SK-N-SH (cell line): ENCODE measurements at regions not wholly inside any gene's neighbourhood (a gene's known extent, or its start where the extent isn't known, plus 50 kb on each side); places are given as distances from the start of the nearest gene placed in this dataset.

Source experiments
- CHD2 ChIP-seq: fragments of 150-350 bp; IDR thresholded peaks from 2 replicates; pipeline ENCODE4 v1.6.1; 2018; ENCODE audit warnings: low read length; ENCODE audit not compliant: partially characterized antibody
- CTCF ChIP-seq: fragments of 200-600 bp; sonication (generic); IDR thresholded peaks from 2 replicates; pipeline ENCODE4 v1.6.1; 2017; ENCODE audit warnings: antibody characterized with exemption, mild to moderate bottlenecking, moderate library complexity
- FOXJ3 ChIP-seq: sonication (generic); formaldehyde crosslinking; IDR thresholded peaks from 2 replicates; pipeline ENCODE4 v1.5.1; 2020; ENCODE audit warnings: mild to moderate bottlenecking, missing genetic modification reagents
- FOXM1 ChIP-seq: IDR thresholded peaks from 2 replicates; pipeline ENCODE4 v1.4.0; 2012; ENCODE audit warnings: low read depth, mild to moderate bottlenecking
- GABPA ChIP-seq: IDR thresholded peaks from 2 replicates; pipeline ENCODE4 v1.4.0; 2012; ENCODE audit warnings: low read depth, mild to moderate bottlenecking
- GATA2 ChIP-seq: sonication (generic); formaldehyde crosslinking; IDR thresholded peaks from 2 replicates; pipeline ENCODE4 v1.5.0; 2020; ENCODE audit warnings: mild to moderate bottlenecking, missing genetic modification reagents
- JUND ChIP-seq: IDR thresholded peaks from 2 replicates; pipeline ENCODE4 v1.4.0; 2012
- MEF2A ChIP-seq: IDR thresholded peaks from 2 replicates; pipeline ENCODE4 v1.4.0; 2012; ENCODE audit warnings: low read depth, borderline replicate concordance
- MXI1 ChIP-seq: IDR thresholded peaks from 2 replicates; pipeline ENCODE4 v1.6.1; 2012; ENCODE audit warnings: mild to moderate bottlenecking, low read depth, low read length, improper control_type of control experiment
- NFIC ChIP-seq: IDR thresholded peaks from 2 replicates; pipeline ENCODE4 v1.4.0; 2012; ENCODE audit warnings: borderline replicate concordance
- NRF1 ChIP-seq: IDR thresholded peaks from 2 replicates; pipeline ENCODE4 v1.6.1; 2012; ENCODE audit warnings: low read depth, mild to moderate bottlenecking, low read length
- POLR2AphosphoS5 ChIP-seq: IDR thresholded peaks from 2 replicates; pipeline ENCODE4 v1.6.1; 2012; ENCODE audit warnings: low read depth, low read length
- SMC3 ChIP-seq: IDR thresholded peaks from 2 replicates; pipeline ENCODE4 v1.6.1; 2012; ENCODE audit warnings: low read depth, low read length, improper control_type of control experiment
- TAF1 ChIP-seq: IDR thresholded peaks from 2 replicates; pipeline ENCODE4 v1.6.1; 2012; ENCODE audit warnings: low read depth, mild to moderate bottlenecking, low read length, moderate library complexity, borderline replicate concordance
- TCF12 ChIP-seq: IDR thresholded peaks from 2 replicates; pipeline ENCODE4 v1.4.0; 2012
- USF1 ChIP-seq: IDR thresholded peaks from 2 replicates; pipeline ENCODE4 v1.4.0; 2012; ENCODE audit warnings: low read depth, borderline replicate concordance
- ZBTB33 ChIP-seq: IDR thresholded peaks from 2 replicates; pipeline ENCODE4 v1.4.0; 2012; ENCODE audit warnings: low read depth, borderline replicate concordance
- TF ChIP-seq, protein P1 (sequence below): IDR thresholded peaks from 2 replicates; pipeline ENCODE4 v1.6.1; 2012; ENCODE audit warnings: mild to moderate bottlenecking, low read depth, low read length, moderate library complexity
- TF ChIP-seq, protein P2 (sequence below): fragments of 150-350 bp; IDR thresholded peaks from 2 replicates; pipeline ENCODE4 v1.6.1; 2017; ENCODE audit warnings: antibody characterized with exemption, low read length, low read depth, borderline replicate concordance

GRCh38 chr15:70196372-70197316, 98.9 kb upstream of the TLE3 start (continued):
- TF ChIP-seq, protein P1, sequence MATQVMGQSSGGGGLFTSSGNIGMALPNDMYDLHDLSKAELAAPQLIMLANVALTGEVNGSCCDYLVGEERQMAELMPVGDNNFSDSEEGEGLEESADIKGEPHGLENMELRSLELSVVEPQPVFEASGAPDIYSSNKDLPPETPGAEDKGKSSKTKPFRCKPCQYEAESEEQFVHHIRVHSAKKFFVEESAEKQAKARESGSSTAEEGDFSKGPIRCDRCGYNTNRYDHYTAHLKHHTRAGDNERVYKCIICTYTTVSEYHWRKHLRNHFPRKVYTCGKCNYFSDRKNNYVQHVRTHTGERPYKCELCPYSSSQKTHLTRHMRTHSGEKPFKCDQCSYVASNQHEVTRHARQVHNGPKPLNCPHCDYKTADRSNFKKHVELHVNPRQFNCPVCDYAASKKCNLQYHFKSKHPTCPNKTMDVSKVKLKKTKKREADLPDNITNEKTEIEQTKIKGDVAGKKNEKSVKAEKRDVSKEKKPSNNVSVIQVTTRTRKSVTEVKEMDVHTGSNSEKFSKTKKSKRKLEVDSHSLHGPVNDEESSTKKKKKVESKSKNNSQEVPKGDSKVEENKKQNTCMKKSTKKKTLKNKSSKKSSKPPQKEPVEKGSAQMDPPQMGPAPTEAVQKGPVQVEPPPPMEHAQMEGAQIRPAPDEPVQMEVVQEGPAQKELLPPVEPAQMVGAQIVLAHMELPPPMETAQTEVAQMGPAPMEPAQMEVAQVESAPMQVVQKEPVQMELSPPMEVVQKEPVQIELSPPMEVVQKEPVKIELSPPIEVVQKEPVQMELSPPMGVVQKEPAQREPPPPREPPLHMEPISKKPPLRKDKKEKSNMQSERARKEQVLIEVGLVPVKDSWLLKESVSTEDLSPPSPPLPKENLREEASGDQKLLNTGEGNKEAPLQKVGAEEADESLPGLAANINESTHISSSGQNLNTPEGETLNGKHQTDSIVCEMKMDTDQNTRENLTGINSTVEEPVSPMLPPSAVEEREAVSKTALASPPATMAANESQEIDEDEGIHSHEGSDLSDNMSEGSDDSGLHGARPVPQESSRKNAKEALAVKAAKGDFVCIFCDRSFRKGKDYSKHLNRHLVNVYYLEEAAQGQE = 0 out of 2 replicates have a peak, but pooled peaks have one; percentile 4
- TF ChIP-seq GATA2 = no peak
- peak; percentile 38; the same call in 1 of the 2 replicates for TF ChIP-seq TAF1
- TF ChIP-seq JUND = peak; percentile 32; the same call in 1 of the 2 replicates
- TF ChIP-seq MEF2A = no peak
- TF ChIP-seq SMC3 = no peak
- TF ChIP-seq ZBTB33 = no peak
- peak; percentile 48; the same call in 1 of the 2 replicates for TF ChIP-seq NRF1
- no peak for TF ChIP-seq USF1
- peak; percentile 69; the same call in 1 of the 2 replicates for TF ChIP-seq NFIC
- TF ChIP-seq CTCF = no peak
- TF ChIP-seq FOXM1 = no peak
- TF ChIP-seq GABPA = no peak
- TF ChIP-seq, protein P2, sequence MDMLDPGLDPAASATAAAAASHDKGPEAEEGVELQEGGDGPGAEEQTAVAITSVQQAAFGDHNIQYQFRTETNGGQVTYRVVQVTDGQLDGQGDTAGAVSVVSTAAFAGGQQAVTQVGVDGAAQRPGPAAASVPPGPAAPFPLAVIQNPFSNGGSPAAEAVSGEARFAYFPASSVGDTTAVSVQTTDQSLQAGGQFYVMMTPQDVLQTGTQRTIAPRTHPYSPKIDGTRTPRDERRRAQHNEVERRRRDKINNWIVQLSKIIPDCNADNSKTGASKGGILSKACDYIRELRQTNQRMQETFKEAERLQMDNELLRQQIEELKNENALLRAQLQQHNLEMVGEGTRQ = no peak
- no peak for TF ChIP-seq MXI1
- TF ChIP-seq FOXJ3 (CRISPR knock-in tag) = no peak
- TF ChIP-seq POLR2AphosphoS5 = peak; percentile 17; the same call in 1 of the 2 replicates
- TF ChIP-seq TCF12 = peak; percentile 79
- TF ChIP-seq CHD2 = no peak
